Esophagus squamous epithelium (tissue), 5 donors: ENCODE measurements at regions not wholly inside any gene's neighbourhood (a gene's known extent, or its start where the extent isn't known, plus 50 kb on each side); places are given as distances from the start of the nearest gene placed in this dataset.

Source experiments
- DNase-seq: peaks from one replicate; lab custom pipeline; 2025; lab: John Stamatoyannopoulos, UW
- H3K27ac ChIP-seq, 4 donors: fragments of 200-600 bp; sonication (generic); one replicate each; pipeline ENCODE4 v1.5.1; 2016 to 2019; ENCODE audit warnings: mild to moderate bottlenecking in 1 of 4
- H3K27me3 ChIP-seq, 4 donors: fragments of 200-600 bp; sonication (generic); 1 replicate in 3 of 4; 2 replicates in 1 of 4; pipeline versions ENCODE4 v1.5.1 to v1.6.0; 2017 to 2021; ENCODE audit warnings: antibody characterized with exemption in 1 of 4
- H3K36me3 ChIP-seq, 3 donors: fragments of 200-600 bp; sonication (generic); one replicate each; pipeline ENCODE4 v1.5.1; 2016 to 2019
- H3K4me1 ChIP-seq, 3 donors: fragments of 200-600 bp; sonication (generic); one replicate each; pipeline ENCODE4 v1.5.1; 2017 to 2019
- H3K4me3 ChIP-seq, 4 donors: fragments of 200-600 bp; sonication (generic); 1 replicate in 3 of 4; 2 replicates in 1 of 4; pipeline ENCODE4 v1.5.1; 2016 to 2019; ENCODE audit warnings: mild to moderate bottlenecking in 2 of 4, moderate library complexity in 1 of 4
- H3K9me3 ChIP-seq, 3 donors: fragments of 200-600 bp; sonication (generic); one replicate each; pipeline ENCODE4 v1.5.1; 2016 to 2019
- CTCF ChIP-seq, 6 experiments: fragments of 450-650 bp in 4 of 6; fragments of 200-600 bp in 2 of 6; sonication (generic) in 2 of 6; IDR thresholded peaks; one replicate each; pipeline ENCODE4 v1.5.1; 2016 to 2019; ENCODE audit warnings: antibody characterized with exemption in 6 of 6, mild to moderate bottlenecking in 4 of 6, moderate library complexity in 4 of 6
- POLR2A ChIP-seq, 4 donors: fragments of 450-650 bp; IDR thresholded peaks; one replicate each; pipeline ENCODE4 v1.6.1; 2017; ENCODE audit warnings: antibody characterized with exemption in 4 of 4, mild to moderate bottlenecking in 4 of 4, moderate library complexity in 3 of 4
- WGBS, 2 donors: methylation state at CpG; one replicate each; pipeline ENCODE4 v1.1.5; 2018; 5-methylcytosine and 5-hydroxymethylcytosine counted together
- intact Hi-C: fragments of 100-400 bp; cut with DNase I; formaldehyde crosslinking; loops from one replicate; pipeline ENCODE4 v1.15.0; 2022
- donor health status: DM: yes; HTN: yes; CAD: no.

- no peak overlapping the region for H3K27ac ChIP-seq
- DNase-seq: no peak
- 85 to 92% methylated on average over 1 of the region's 1 CpG for WGBS, 2 donors
- H3K36me3 ChIP-seq: no peaks in the 10 kb centered on the region
- TF ChIP-seq POLR2A (IDR thresholded peaks at IDR 0.05) (no peak), CTCF (IDR thresholded peaks at IDR 0.05) (no peak)
- H3K9me3 ChIP-seq: no peaks in the 10 kb centered on the region
- no peaks in the 10 kb centered on the region for H3K4me1 ChIP-seq
- H3K27me3 ChIP-seq: no peaks in the 10 kb centered on the region
- no peak overlapping the region for H3K4me3 ChIP-seq
- intact Hi-C loops: no loop called here
Measured at GRCh38 chr4:14646831-14647230, 355.4 kb upstream of the CPEB2 start.

GRCh38 chr4:14650127-14650526, 352.2 kb upstream of the CPEB2 start:
- no peak for DNase-seq
- no peak overlapping the region for H3K4me3 ChIP-seq
- no peaks in the 10 kb centered on the region for H3K27me3 ChIP-seq
- intact Hi-C loops: no loop called here
- TF ChIP-seq CTCF (IDR thresholded peaks at IDR 0.05): no peak
- H3K27ac ChIP-seq: no peak overlapping the region
- WGBS, 2 donors: 90 to 93% methylated on average over 2 of the region's 2 CpGs
- peaks cover 0 to 4% (median 0%) of the 10 kb centered on the region in 3 donors for H3K9me3 ChIP-seq
- H3K36me3 ChIP-seq: no peaks in the 10 kb centered on the region
- H3K4me1 ChIP-seq: no peaks in the 10 kb centered on the region

GRCh38 chr4:14652522-14652921, 349.8 kb upstream of the CPEB2 start:
- Histone ChIP-seq H3K9me3 (peaks cover 0 to 4% (median 0%) of the 10 kb centered on the region in 3 donors), H3K27me3 (no peaks in the 10 kb centered on the region), H3K4me1 (no peaks in the 10 kb centered on the region), H3K36me3 (no peaks in the 10 kb centered on the region), H3K27ac (no peak overlapping the region), H3K4me3 (no peak overlapping the region)
- no peak for TF ChIP-seq POLR2A (IDR thresholded peaks at IDR 0.05)
- no peak for TF ChIP-seq CTCF (IDR thresholded peaks at IDR 0.05)
- 58 to 62% methylated on average over 2 of the region's 2 CpGs for WGBS, 2 donors
- intact Hi-C loops: no loop called here
- DNase-seq: no peak

GRCh38 chr4:14653338-14653737, 348.9 kb upstream of the CPEB2 start:
- no peak for DNase-seq
- H3K4me1 ChIP-seq: no peaks in the 10 kb centered on the region
- 76 to 81% methylated on average over 2 of the region's 2 CpGs for WGBS, 2 donors

GRCh38 chr4:14659286-14659685, 343.0 kb upstream of the CPEB2 start:
- TF ChIP-seq CTCF (IDR thresholded peaks at IDR 0.05): no peak
- no peak for TF ChIP-seq POLR2A (IDR thresholded peaks at IDR 0.05)
- H3K36me3 ChIP-seq: no peaks in the 10 kb centered on the region
- 67 to 68% methylated on average over 5 of the region's 5 CpGs for WGBS, 2 donors
- no peak for DNase-seq
- H3K4me3 ChIP-seq: no peak overlapping the region
- no peaks in the 10 kb centered on the region for H3K27me3 ChIP-seq
- peaks cover 0 to 2% (median 0%) of the 10 kb centered on the region in 3 donors for H3K9me3 ChIP-seq
- H3K27ac ChIP-seq: no peak overlapping the region
- intact Hi-C loops: no loop called here
- H3K4me1 ChIP-seq: no peaks in the 10 kb centered on the region

More at GRCh38 chr4:14653338-14653737, 348.9 kb upstream of the CPEB2 start:
- TF ChIP-seq CTCF (IDR thresholded peaks at IDR 0.05): no peak
- no peak for TF ChIP-seq POLR2A (IDR thresholded peaks at IDR 0.05)
- intact Hi-C loops: no loop called here
- H3K36me3 ChIP-seq: no peaks in the 10 kb centered on the region
- no peak overlapping the region for H3K27ac ChIP-seq
- peaks cover 0 to 4% (median 0%) of the 10 kb centered on the region in 3 donors for H3K9me3 ChIP-seq
- no peaks in the 10 kb centered on the region for H3K27me3 ChIP-seq
- H3K4me3 ChIP-seq: no peak overlapping the region
